Left forelimb (tissue), 1 donor: ENCODE measurements at regions not wholly inside any gene's neighbourhood (a gene's known extent, or its start where the extent isn't known, plus 50 kb on each side); places are given as distances from the start of the nearest gene placed in this dataset.

ENCODE experiments used
- DNase-seq: peaks from one replicate; pipeline ENCODE4 v3.0.0-alpha.2; 2018; ENCODE audit warnings: low spot score

GRCh38 chr12:92030618-92031017 is 115.0 kb downstream of the BTG1 start:
- DNase-seq = no peak

GRCh38 chr12:92029902-92030586 is 115.6 kb downstream of the BTG1 start:
- no peak for DNase-seq

- no peak for DNase-seq
These were observed 116.5 kb downstream of the BTG1 start for GRCh38 chr12:92029136-92029535.

GRCh38 chr12:92028441-92028709 is 117.3 kb downstream of the BTG1 start:
- no peak for DNase-seq

GRCh38 chr12:92027701-92028440 is 117.8 kb downstream of the BTG1 start:
- no peak for DNase-seq

GRCh38 chr12:92027243-92027642 is 118.4 kb downstream of the BTG1 start:
- DNase-seq = no peak

GRCh38 chr12:92025462-92026207 is 120.0 kb downstream of the BTG1 start:
- no peak for DNase-seq

- no peak for DNase-seq
These were observed 123.6 kb downstream of the BTG1 start for GRCh38 chr12:92022093-92022492.

- no peak for DNase-seq
These were observed 124.0 kb downstream of the BTG1 start for GRCh38 chr12:92021666-92022035.

GRCh38 chr12:92020983-92021665 is 124.5 kb downstream of the BTG1 start:
- DNase-seq = no peak

- DNase-seq = no peak
These were observed 126.0 kb downstream of the BTG1 start for GRCh38 chr12:92019491-92020277.

GRCh38 chr12:92012691-92013090 is 133.0 kb downstream of the BTG1 start:
- no peak for DNase-seq

- DNase-seq = no peak
These were observed 134.6 kb downstream of the BTG1 start for GRCh38 chr12:92010853-92011701.

- no peak for DNase-seq
These were observed 135.3 kb downstream of the BTG1 start for GRCh38 chr12:92010368-92010767.

- DNase-seq = no peak
These were observed 137.3 kb downstream of the BTG1 start for GRCh38 chr12:92008345-92008744.

GRCh38 chr12:92007787-92008186 is 137.9 kb downstream of the BTG1 start:
- DNase-seq = no peak

- no peak for DNase-seq
These were observed 141.9 kb downstream of the BTG1 start for GRCh38 chr12:92003701-92004100.

- DNase-seq = no peak
These were observed 142.8 kb downstream of the BTG1 start for GRCh38 chr12:92002673-92003382.

GRCh38 chr12:92002195-92002649 is 143.4 kb downstream of the BTG1 start:
- DNase-seq = no peak

GRCh38 chr12:92000597-92000996 is 145.0 kb downstream of the BTG1 start:
- DNase-seq = no peak
